ENCODE measurements at regions not wholly inside any gene's neighbourhood (a gene's known extent, or its start where the extent isn't known, plus 50 kb on each side); places are given as distances from the start of the nearest gene placed in this dataset.

DNA sequence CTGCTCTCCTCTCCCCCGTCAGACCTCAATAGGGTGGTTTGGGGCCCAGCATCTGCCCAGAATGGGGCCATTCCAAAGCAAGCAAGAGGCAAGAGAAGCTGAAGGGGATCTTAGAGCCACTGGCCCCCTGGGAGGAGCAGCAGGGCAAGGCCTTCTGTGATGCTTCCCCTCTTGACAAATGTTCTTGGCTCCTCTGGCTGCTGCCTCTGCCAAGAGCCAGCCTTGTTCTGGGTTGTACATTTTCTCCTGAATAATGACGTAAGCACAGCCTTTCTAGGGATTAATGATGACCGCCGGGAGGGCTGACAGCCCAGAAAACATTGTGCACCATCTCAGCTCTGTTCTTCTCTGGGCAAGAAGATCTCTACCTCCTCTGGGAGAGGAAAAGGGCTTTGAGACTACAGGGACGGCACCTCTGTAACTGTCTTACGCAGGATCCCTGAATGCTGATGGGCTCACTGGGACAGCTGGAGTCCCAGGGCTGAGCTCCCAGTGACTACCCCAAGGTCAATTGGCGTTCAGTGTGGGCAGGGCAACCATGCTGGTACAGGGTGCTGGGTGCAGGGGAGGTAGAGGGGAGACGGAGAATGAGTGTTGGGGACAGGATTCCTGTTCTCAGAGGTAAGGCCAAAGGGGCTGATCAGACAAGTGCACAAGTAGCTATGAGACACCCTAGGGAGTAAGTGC lies 253.3 kb downstream of the FAM43A start:
- no peak overlapping the region for H3K27ac ChIP-seq
- no peaks in the 10 kb centered on the region for H3K27me3 ChIP-seq
- H3K4me3 ChIP-seq = no peak overlapping the region
- ATAC-seq = peak in 2 of 4 donors; percentile 29 to 73
- no peaks in the 10 kb centered on the region for H3K9me3 ChIP-seq
- no peak for FAIRE-seq
- TF ChIP-seq, protein P1, sequence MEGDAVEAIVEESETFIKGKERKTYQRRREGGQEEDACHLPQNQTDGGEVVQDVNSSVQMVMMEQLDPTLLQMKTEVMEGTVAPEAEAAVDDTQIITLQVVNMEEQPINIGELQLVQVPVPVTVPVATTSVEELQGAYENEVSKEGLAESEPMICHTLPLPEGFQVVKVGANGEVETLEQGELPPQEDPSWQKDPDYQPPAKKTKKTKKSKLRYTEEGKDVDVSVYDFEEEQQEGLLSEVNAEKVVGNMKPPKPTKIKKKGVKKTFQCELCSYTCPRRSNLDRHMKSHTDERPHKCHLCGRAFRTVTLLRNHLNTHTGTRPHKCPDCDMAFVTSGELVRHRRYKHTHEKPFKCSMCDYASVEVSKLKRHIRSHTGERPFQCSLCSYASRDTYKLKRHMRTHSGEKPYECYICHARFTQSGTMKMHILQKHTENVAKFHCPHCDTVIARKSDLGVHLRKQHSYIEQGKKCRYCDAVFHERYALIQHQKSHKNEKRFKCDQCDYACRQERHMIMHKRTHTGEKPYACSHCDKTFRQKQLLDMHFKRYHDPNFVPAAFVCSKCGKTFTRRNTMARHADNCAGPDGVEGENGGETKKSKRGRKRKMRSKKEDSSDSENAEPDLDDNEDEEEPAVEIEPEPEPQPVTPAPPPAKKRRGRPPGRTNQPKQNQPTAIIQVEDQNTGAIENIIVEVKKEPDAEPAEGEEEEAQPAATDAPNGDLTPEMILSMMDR (IDR thresholded peaks at IDR 0.05) = no peak
- peak in 1 of 6 donors; percentile 25 for DNase-seq
- intact Hi-C loops (cut with DNase I) = no loop called here
- 58 to 65% methylated on average over 8 of the region's 8 CpGs for WGBS, 2 donors
- H3K4me1 ChIP-seq = no peaks in the 10 kb centered on the region
- H3K36me3 ChIP-seq = no peaks in the 10 kb centered on the region

GRCh38 chr3:194939532-194939909 lies 253.8 kb downstream of the FAM43A start:
- no peak for FAIRE-seq
- Histone ChIP-seq H3K27ac (no peak overlapping the region), H3K4me1 (no peaks in the 10 kb centered on the region), H3K27me3 (no peaks in the 10 kb centered on the region), H3K4me3 (no peak overlapping the region), H3K36me3 (no peaks in the 10 kb centered on the region), H3K9me3 (no peaks in the 10 kb centered on the region)
- intact Hi-C loops (cut with DNase I) = no loop called here
- TF ChIP-seq, protein P1 (IDR thresholded peaks at IDR 0.05) = no peak
- no peak for ATAC-seq
- WGBS, 2 donors = 68 to 77% methylated on average over 6 of the region's 6 CpGs
- DNase-seq = no peak

DNA sequence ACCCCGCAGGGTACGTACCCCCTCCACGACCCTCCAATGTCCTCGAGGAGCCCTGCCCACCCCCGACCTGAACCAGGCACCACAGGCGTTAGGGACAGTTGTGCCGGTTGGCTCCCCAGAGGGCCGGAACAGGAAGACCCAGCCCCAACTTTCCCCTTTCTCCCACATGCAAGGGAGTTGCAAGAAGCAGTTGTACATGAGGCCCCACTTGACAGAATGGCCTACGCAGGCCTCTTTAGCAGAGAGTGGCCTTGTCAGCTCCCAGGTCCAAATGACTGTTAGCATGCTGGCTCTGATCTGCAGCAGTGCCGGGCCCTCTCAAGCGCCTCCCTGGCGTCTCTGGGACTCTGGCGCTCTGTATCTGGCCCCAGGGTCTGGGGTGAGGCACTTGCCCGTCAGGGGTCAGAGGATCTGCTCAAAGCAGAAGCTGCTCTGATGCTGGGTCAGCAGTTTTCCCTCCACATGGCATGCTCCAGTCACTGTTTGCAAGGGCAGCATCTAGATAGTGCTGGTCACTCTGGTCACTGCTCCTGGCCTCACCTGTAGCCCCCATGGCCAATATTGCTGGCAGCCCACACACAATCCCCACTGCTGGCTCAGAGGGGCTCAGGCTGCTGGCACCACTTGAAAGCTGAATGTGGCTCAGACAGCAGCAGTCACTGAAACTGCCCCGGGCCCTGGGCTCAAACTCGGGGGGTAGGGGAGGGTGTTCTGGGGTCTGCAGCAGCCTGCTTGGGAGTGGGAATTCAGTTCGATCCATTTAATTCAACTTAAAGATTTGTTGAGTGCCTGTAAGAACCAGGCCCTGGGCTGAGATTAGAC lies 254.5 kb downstream of the FAM43A start:
- 79 to 88% methylated on average over 17 of the region's 17 CpGs for WGBS, 2 donors
- no peaks in the 10 kb centered on the region for H3K36me3 ChIP-seq
- no peaks in the 10 kb centered on the region for H3K4me1 ChIP-seq
- no peak overlapping the region for H3K4me3 ChIP-seq
- intact Hi-C loops (cut with DNase I) = no loop called here
- ATAC-seq = peak in 2 of 4 donors; percentile 37 to 65
- no peak for DNase-seq
- FAIRE-seq = no peak
- no peaks in the 10 kb centered on the region for H3K9me3 ChIP-seq
- no peaks in the 10 kb centered on the region for H3K27me3 ChIP-seq
- H3K27ac ChIP-seq = no peak overlapping the region
- TF ChIP-seq, protein P1 (IDR thresholded peaks at IDR 0.05) = no peak

DNA sequence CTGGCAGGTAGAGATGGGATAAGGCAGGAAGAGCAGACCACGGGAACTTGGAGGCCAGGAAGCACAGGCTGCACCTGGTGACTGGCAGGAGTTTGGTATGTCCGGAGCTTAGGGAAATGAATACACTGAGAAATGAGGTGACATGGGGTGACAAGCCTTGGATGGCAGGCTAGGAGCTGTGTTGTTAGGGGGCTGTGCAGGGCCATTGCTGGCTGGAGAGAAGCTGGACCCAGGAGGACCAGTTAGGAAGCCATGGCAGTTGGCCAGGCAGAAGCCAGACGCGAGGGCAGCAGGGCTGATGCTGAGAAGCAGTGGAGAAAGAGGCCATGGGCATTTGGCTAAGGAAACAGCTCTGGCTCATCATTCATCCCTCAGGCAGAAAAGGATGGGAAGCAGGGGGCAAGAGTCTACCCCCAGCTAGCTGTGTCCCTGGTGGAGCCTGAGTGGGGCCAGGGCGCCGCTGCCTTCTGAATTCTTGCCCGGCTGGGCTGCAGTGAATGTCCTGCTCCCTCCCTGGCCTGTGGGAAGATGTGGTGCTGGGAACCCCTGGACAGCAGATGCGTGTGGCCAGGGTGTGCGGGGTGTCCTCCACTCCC lies 255.8 kb downstream of the FAM43A start:
- no peak for ATAC-seq
- no peaks in the 10 kb centered on the region for H3K36me3 ChIP-seq
- no peak overlapping the region for H3K27ac ChIP-seq
- WGBS, 2 donors = 70 to 75% methylated on average over 9 of the region's 9 CpGs
- no peaks in the 10 kb centered on the region for H3K27me3 ChIP-seq
- H3K9me3 ChIP-seq = no peaks in the 10 kb centered on the region
- H3K4me1 ChIP-seq = no peaks in the 10 kb centered on the region
- intact Hi-C loops (cut with DNase I) = no loop called here
- no peak for DNase-seq
- FAIRE-seq = no peak
- TF ChIP-seq, protein P1 (IDR thresholded peaks at IDR 0.05) = no peak
- H3K4me3 ChIP-seq = no peak overlapping the region
